ENCODE measurements at regions not wholly inside any gene's neighbourhood (a gene's known extent, or its start where the extent isn't known, plus 50 kb on each side); places are given as distances from the start of the nearest gene placed in this dataset.

GRCh38 chr9:88789785-88790184 lies 201.5 kb upstream of the S1PR3 start:
- no peak for DNase-seq (ENCODE audit: low spot score)

GRCh38 chr9:88791105-88791805 lies 200.0 kb upstream of the S1PR3 start:
- DNase-seq (ENCODE audit: low spot score) = no peak

GRCh38 chr9:88792502-88792901 lies 198.8 kb upstream of the S1PR3 start:
- DNase-seq (ENCODE audit: low spot score) = no peak

- no peak for DNase-seq (ENCODE audit: low spot score)
Measured at GRCh38 chr9:88794100-88794499, 197.2 kb upstream of the S1PR3 start.

- no peak for DNase-seq (ENCODE audit: low spot score)
Measured at GRCh38 chr9:88796947-88797346, 194.3 kb upstream of the S1PR3 start.

GRCh38 chr9:88798476-88798875 lies 192.8 kb upstream of the S1PR3 start:
- no peak for DNase-seq (ENCODE audit: low spot score)

- no peak for DNase-seq (ENCODE audit: low spot score)
Measured at GRCh38 chr9:88799541-88800328, 191.5 kb upstream of the S1PR3 start.

- no peak for DNase-seq (ENCODE audit: low spot score)
Measured at GRCh38 chr9:88800329-88800682, 191.0 kb upstream of the S1PR3 start.

GRCh38 chr9:88801214-88801796 lies 190.0 kb upstream of the S1PR3 start:
- no peak for DNase-seq (ENCODE audit: low spot score)

- DNase-seq (ENCODE audit: low spot score) = no peak
Measured at GRCh38 chr9:88802533-88802932, 188.7 kb upstream of the S1PR3 start.

- no peak for DNase-seq (ENCODE audit: low spot score)
Measured at GRCh38 chr9:88803546-88804253, 187.6 kb upstream of the S1PR3 start.

GRCh38 chr9:88804254-88804596 lies 187.0 kb upstream of the S1PR3 start:
- no peak for DNase-seq (ENCODE audit: low spot score)

GRCh38 chr9:88805217-88805943 lies 185.9 kb upstream of the S1PR3 start:
- DNase-seq (ENCODE audit: low spot score) = no peak

GRCh38 chr9:88807426-88807825 lies 183.8 kb upstream of the S1PR3 start:
- no peak for DNase-seq (ENCODE audit: low spot score)

GRCh38 chr9:88808019-88808656 lies 183.1 kb upstream of the S1PR3 start:
- DNase-seq (ENCODE audit: low spot score) = no peak

GRCh38 chr9:88808761-88809354 lies 182.4 kb upstream of the S1PR3 start:
- no peak for DNase-seq (ENCODE audit: low spot score)

- no peak for DNase-seq (ENCODE audit: low spot score)
Measured at GRCh38 chr9:88809355-88810161, 181.7 kb upstream of the S1PR3 start.

GRCh38 chr9:88810826-88811225 lies 180.4 kb upstream of the S1PR3 start:
- DNase-seq (ENCODE audit: low spot score) = no peak

GRCh38 chr9:88811511-88811910 lies 179.8 kb upstream of the S1PR3 start:
- DNase-seq (ENCODE audit: low spot score) = no peak

All from SK-N-DZ (cell line).